AG09319 (cell line): ENCODE measurements at regions not wholly inside any gene's neighbourhood (a gene's known extent, or its start where the extent isn't known, plus 50 kb on each side); places are given as distances from the start of the nearest gene placed in this dataset.

Source experiments
- DNase-seq: peaks from one replicate; pipeline ENCODE4 v3.0.0-alpha.2; 2010; ENCODE audit warnings: low read depth; ENCODE audit errors: extremely low read depth
- CTCF ChIP-seq: IDR thresholded peaks from 2 replicates; pipeline ENCODE4 v1.5.1; 2011; ENCODE audit warnings: low read depth, mild to moderate bottlenecking, inconsistent platforms, low read length, moderate library complexity

DNA sequence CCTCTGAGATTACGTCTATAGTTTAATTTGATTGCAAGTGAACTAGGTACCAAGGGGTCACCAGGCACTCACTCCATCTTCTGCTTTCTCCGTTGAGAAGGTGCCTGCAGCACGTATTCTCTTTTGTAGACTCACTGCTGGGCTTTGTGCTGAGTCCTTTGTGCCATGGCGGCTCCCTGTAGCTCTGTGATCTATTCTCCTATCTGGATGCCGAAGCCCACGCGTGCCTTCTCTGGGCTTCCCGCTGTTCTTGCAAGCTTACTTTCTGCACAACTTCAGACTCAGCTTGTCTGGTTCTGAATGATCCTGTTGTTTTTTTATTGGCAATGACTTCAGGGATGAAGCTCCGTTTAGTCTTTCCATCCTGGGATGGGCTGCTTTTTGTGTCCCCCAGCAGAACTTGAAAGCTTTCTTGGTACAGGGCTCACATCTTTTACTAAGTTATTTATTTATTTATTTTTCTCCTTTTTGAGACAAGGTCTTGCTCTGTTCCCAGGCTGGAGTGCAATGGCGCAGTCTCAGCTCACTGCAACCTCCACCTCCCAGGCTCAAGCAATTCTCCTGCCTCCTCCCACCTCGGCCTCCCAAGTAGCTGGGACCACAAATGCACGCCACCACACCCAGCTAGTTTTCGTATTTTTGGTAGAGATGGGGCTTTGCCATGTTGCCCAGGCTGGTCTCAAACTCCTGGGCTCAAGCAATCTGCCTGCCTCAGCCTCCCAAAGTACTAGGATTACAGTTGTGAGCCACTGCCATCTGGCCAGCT is 100.9 kb upstream of the NKX1-1 start:
- no peak for TF ChIP-seq CTCF
- DNase-seq = no peak

- no peak for DNase-seq
- TF ChIP-seq CTCF = no peak
These were observed 99.5 kb upstream of the NKX1-1 start for GRCh38 chr4:1505511-1506460.

DNA sequence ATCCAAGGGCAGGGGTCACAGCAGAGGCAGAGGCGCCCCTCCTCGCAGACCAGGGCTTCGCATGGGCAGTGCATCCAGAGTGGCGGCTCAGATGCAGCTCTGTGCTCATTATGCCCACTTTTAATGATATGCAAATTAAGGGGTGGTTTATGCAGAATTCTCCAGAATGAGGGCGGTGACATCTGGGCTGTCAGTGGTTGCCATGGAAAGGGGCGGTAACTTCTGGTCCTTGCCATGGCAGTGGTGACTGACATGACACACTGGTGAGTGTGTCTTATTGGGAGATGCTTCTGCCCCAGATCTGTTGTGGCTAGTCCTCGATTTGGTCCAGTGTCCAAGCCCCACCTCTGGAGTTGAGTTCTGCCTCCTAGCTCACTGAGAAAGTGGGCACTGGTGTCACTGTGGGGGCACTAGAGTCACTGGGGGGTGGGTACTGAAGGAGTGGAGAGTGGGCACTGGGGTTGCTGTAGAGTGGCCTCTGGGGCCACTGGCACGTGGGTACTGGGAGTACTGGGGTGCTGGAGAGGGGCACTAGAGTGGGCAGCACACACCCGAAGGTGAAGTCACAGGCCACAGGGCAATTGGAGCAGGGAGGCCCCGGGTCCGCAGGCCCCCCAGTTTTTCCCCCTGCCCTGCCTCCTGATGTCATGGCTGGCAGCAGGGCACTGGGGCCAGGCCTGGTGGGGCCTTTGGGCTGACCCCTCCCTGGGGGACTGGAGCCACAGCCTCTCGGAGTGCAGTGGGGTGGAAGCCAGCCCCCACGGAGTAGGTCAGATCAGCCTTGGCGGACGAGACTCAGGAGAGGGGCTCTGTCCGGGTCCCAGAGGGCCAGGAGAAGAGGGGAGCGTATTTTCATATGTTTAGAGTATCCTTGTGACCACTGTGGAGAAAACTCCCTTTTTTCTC is 98.6 kb upstream of the NKX1-1 start:
- DNase-seq = no peak
- no peak for TF ChIP-seq CTCF

GRCh38 chr4:1503583-1504471 is 97.6 kb upstream of the NKX1-1 start:
- no peak for TF ChIP-seq CTCF

GRCh38 chr4:1502976-1503375 is 96.7 kb upstream of the NKX1-1 start:
- TF ChIP-seq CTCF = no peak

More at GRCh38 chr4:1503583-1504471, 97.6 kb upstream of the NKX1-1 start:
- no peak for DNase-seq

GRCh38 chr4:1502501-1502886 is 96.3 kb upstream of the NKX1-1 start:
- TF ChIP-seq CTCF = no peak
- no peak for DNase-seq

More at GRCh38 chr4:1502976-1503375, 96.7 kb upstream of the NKX1-1 start:
- no peak for DNase-seq
